GM19463 (cell line): ENCODE measurements at regions not wholly inside any gene's neighbourhood (a gene's known extent, or its start where the extent isn't known, plus 50 kb on each side); places are given as distances from the start of the nearest gene placed in this dataset.

Experiments used
- ATAC-seq: cut with Tn5 transposase; IDR thresholded peaks from one replicate; pipeline ENCODE4 v1.9.1; 2021; ENCODE audit warnings: mild to moderate bottlenecking, moderate library complexity; ENCODE audit not compliant: unreplicated experiment

GRCh38 chr5:50963971-50964745, 297.7 kb downstream of the PARP8 start:
- no peak for ATAC-seq

GRCh38 chr5:50964746-50965653, 298.6 kb downstream of the PARP8 start:
- ATAC-seq = no peak

- no peak for ATAC-seq
Observed at GRCh38 chr5:50965654-50966375, 299.4 kb downstream of the PARP8 start.

DNA sequence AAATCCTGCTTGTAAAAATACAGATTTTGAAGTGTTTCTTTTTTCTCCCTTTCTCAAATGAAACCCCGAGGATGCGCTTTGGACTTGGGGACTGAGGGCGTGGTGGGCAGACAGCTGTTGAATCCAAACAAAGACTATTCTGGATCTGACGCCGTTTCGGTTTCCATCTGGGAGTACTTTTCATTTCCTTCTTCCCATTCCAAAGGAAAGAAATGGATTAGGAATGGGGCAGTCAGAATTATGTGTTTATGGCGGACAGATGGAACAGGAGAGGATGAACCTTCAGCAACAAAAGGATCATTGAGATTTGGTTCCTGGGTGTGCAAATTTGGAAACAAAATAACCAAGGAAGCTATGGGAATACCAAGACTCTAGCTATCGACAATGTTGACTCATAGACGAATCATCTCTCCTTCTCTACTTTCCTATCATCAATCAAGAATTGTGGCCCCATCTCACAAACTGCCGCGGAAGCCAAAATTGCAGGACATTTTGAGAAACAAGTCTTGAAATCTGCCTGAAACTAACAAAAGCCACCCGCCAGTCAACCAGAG, 300.6 kb downstream of the PARP8 start:
- ATAC-seq = no peak

GRCh38 chr5:50967563-50968355, 301.3 kb downstream of the PARP8 start:
- no peak for ATAC-seq

- ATAC-seq = no peak
Observed at GRCh38 chr5:50968356-50969149, 302.1 kb downstream of the PARP8 start.

- ATAC-seq = no peak
Observed at GRCh38 chr5:50969151-50970031, 303.0 kb downstream of the PARP8 start.

DNA sequence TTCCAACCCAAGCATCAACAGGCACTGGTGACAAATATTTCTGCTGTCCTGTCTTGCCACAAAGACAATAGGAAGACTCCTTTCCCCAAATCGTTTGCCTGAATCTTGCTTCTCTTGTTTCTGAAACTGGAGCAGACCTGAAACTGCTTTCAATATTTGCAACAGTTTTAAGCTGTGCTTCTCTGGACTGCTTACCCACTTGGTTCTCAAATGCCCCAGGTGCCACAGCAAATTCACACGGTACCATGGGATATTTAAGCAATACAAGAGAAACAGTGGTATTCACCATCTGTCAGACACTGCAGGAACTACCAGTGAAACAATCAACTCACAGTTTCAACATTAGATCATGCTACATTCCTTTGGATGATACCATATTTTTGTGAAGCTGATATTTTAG, 309.4 kb downstream of the PARP8 start:
- ATAC-seq = no peak

- ATAC-seq = no peak
Observed at GRCh38 chr5:50978924-50979323, 312.5 kb downstream of the PARP8 start.

DNA sequence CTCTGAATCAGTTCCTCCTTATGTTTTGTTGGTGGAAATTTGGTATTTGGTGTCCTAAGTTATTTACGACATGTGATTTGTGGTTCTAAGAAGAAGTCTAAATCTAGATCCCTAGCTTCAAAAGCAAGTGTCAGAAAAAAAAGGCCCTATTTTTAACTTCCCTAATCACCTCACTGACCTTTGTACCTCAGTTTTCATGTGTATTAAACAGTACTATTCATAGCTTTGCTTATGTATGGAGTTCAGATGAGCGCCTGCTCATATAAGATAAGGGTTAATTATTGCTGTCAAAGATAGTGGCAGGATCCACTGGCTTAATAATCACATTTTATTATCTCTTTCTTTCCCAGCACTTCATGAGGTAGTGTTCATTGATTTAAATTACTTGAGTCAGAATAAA, 318.2 kb downstream of the PARP8 start:
- no peak for ATAC-seq

DNA sequence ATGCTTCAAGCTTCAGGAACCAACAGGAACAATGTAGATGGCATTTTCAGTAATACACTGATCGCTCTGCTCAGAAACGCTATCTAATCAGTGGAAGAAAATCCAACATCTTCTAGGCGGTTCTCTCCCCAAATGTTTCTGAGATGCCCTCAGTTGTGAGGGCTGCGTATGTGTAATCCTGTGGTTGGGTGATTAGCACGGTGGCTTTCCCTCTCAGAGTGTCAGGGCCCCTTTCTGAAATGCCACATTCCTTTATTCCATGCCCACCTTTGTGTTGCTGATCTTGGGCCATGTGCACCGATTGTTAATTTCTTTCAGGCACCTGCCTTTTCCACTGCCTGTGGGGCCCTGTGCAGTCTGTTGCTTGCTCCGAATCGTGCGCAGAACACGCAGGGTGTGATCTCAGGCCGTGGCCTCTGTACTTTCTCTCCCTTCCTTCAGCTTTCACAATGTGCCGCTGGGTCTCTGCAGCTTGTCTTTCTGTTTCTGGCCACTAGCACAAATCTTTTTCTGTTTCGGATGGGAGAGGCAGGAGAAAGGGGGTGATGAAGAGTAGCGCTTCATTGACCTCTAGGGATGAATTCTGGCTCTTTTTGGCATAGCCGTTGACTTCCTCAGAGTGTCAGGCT, 324.0 kb downstream of the PARP8 start:
- no peak for ATAC-seq

GRCh38 chr5:50995285-50995942, 329.0 kb downstream of the PARP8 start:
- no peak for ATAC-seq

DNA sequence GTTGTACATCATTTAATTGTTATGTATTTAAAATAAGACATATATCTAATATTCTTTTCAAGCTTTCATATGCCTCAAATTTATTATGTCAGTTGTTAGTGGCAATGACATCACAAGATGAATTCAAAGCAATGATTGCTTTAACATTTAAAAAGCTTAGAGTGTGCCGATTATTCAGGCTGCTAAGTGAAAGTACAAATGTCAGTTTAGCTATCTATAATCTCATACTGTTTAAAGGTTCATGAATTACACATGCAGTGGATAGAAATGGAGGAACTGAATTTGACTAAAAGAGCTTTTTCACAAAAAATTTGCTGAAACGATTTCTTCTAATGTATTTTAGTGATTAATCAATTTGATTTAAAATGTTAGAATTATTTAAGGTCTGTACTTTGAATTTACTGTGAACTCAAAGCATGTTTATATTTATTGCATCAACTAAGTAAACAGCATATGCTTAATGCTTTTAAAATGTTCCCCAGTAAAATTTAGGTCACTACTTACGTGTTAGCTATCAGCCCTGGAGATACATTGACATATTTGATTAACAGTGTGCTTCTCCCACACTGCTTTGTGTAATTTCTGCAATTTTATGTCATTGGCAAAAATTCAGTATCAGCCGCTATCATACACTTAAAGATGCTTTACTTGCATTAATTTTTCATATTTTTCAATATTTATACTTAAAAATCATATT, 334.9 kb downstream of the PARP8 start:
- no peak for ATAC-seq

GRCh38 chr5:51002368-51002767, 335.9 kb downstream of the PARP8 start:
- ATAC-seq = no peak

DNA sequence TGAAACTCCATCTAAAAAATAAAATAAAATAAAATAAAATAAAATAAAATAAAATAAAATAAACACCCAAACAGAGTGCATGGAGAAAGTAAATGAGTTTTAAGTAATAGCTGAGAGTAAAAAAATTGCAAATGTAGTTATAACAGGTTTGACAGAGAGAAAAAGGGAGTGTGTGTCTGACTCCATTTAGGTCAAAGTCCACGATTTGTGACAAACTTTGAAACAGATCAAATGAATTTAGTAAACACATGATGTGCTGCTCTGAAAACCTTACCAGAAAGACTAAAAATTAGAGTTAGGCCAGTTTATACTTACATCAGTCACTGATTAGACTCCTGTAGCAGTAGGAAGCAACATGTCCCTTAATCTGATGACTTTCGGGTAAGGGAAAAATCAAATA, 346.6 kb downstream of the PARP8 start:
- no peak for ATAC-seq

GRCh38 chr5:51018423-51018822, 352.0 kb downstream of the PARP8 start:
- no peak for ATAC-seq

DNA sequence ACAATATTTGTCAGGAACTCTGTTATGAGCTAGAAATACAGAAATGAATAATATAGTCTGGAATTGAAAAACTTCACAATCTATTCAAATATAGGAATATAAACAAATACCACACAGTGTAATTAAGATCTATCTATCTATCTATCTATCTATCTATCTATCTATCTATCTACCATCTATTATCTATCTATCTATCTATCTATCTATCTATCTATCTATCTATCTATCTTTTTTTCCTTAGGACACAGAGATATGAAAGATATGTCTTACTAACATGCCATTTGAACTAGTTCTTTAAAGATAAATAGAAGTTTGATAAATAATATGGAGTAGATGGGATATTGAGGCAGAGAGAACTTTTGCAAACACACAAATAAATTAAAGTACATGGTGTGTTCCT, 357.8 kb downstream of the PARP8 start:
- ATAC-seq = no peak
